ENCODE measurements at regions not wholly inside any gene's neighbourhood (a gene's known extent, or its start where the extent isn't known, plus 50 kb on each side); places are given as distances from the start of the nearest gene placed in this dataset.
"Not testable (repeated sequence)": the region's sequence is repeated elsewhere in the genome, so short reads cannot be mapped to it uniquely, and the experiment has no call there.

- no peak for DNase-seq
Observed at GRCh38 chr11:69869311-69869939, 50.2 kb upstream of the FGF3 start.

GRCh38 chr11:69870766-69871165, 51.5 kb upstream of the FGF3 start:
- no peak for DNase-seq

- no peak for DNase-seq
Observed at GRCh38 chr11:69873166-69874077, 54.2 kb upstream of the FGF3 start.

GRCh38 chr11:69874178-69874983, 55.2 kb upstream of the FGF3 start:
- no peak for DNase-seq

GRCh38 chr11:69874984-69875624, 55.9 kb upstream of the FGF3 start:
- DNase-seq: no peak

- DNase-seq: no peak
Observed at GRCh38 chr11:69876013-69876412, 56.8 kb upstream of the FGF3 start.

GRCh38 chr11:69877235-69877634, 58.0 kb upstream of the FGF3 start:
- DNase-seq: no peak

- DNase-seq: not testable (repeated sequence)
Observed at GRCh38 chr11:69877704-69878103, 58.5 kb upstream of the FGF3 start.

GRCh38 chr11:69878144-69878883, 59.1 kb upstream of the FGF3 start:
- DNase-seq: no peak

GRCh38 chr11:69878927-69879728, 59.9 kb upstream of the FGF3 start:
- no peak for DNase-seq

GRCh38 chr11:69879729-69880005, 60.5 kb upstream of the FGF3 start:
- no peak for DNase-seq

- DNase-seq: no peak
Observed at GRCh38 chr11:69880041-69880825, 61.0 kb upstream of the FGF3 start.

- DNase-seq: no peak
Observed at GRCh38 chr11:69880826-69881445, 61.7 kb upstream of the FGF3 start.

- no peak for DNase-seq
Observed at GRCh38 chr11:69881467-69882269, 62.5 kb upstream of the FGF3 start.

GRCh38 chr11:69882270-69882608, 63.0 kb upstream of the FGF3 start:
- DNase-seq: no peak

- DNase-seq: no peak
Observed at GRCh38 chr11:69883292-69884255, 64.4 kb upstream of the FGF3 start.

- DNase-seq: no peak
Observed at GRCh38 chr11:69884286-69884685, 65.1 kb upstream of the FGF3 start.

- no peak for DNase-seq
Observed at GRCh38 chr11:69884751-69885150, 65.5 kb upstream of the FGF3 start.
